Activated CD8-positive, alpha-beta memory T cell treated with anti-CD3 and anti-CD28 coated beads, Interleukin-2, amount 50 U/mL, for 24 hours (primary cell): ENCODE measurements at regions not wholly inside any gene's neighbourhood (a gene's known extent, or its start where the extent isn't known, plus 50 kb on each side); places are given as distances from the start of the nearest gene placed in this dataset.

Experiments used
- DNase-seq: peaks from one replicate; pipeline ENCODE4 v3.0.0-alpha.2; 2020; ENCODE audit errors: extremely low read depth

DNA sequence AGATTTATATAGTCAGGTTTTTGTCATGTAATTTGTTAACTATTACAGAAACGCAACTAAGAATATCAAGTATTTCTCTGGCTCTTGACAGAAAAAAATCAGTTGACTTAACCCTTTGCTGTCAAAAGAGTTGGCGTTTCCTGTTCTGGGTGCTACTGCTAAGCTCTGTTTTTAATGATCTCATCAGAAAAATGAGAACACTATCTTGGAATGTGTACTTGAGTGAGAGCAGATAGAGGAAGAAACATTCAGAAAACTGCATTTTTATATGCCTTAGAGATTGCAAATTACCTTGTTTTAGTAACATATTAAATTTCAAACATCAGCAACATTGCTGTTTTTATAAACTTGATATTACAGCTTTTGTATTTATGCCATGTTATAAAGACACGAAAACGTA, 297.9 kb downstream of the RDH14 start:
- no peak for DNase-seq

GRCh38 chr2:18253686-18254197, 306.7 kb downstream of the RDH14 start:
- no peak for DNase-seq

DNA sequence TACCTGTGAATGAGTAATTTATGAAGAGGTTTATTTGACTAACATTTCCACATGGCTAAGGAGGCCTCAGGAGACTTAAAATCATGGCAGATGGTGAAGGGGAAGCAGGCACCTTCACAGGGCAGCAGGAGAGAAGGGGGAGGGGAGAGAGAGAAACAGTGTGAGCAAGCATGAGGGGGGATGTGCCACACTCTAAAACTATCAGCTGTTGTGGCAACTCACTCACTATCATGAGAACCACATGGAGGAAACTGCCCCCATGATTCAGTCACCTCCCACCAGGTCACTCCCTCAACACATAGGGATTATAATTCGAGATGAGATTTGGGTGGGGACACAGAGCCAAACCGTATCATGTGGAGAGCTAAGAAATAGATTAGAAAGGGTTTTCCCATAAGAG, 309.0 kb downstream of the RDH14 start:
- no peak for DNase-seq

DNA sequence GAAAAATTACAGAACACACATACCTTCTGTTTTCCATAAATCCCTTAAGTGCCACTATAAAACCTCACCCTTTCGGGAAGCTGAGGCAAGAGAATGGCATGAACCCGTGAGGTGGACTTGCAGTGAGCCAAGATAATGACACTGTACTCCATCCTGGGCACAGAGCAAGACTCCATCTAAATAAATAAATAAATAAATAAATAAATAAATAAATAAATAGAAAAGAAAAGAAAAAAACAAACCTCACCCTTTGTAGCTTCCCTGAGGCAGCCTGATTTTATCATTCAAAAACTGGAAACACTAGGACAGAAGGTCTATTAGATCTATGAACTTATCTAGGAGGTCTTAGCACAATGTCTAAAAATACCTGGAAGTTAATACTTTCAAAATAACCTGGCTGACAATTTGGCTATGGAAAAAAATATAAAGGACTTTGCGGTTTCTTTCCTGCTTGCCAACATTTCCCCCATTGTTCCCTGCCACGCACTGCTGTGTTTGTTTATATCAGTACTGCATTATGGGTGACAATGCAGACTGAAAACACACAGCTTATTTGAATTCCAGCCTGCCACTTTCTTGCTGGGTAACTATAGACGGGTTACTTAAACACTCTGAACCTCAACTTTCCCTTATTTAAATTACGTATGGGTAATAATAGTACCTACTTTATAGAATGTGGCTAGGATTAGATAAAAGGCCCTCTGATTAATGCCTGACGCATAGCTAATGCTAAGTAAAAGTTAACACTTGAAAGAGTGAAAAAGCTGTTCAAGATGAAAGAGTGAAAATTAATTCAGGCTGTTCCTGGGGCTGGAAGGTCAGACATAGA, 313.0 kb downstream of the RDH14 start:
- DNase-seq = no peak

DNA sequence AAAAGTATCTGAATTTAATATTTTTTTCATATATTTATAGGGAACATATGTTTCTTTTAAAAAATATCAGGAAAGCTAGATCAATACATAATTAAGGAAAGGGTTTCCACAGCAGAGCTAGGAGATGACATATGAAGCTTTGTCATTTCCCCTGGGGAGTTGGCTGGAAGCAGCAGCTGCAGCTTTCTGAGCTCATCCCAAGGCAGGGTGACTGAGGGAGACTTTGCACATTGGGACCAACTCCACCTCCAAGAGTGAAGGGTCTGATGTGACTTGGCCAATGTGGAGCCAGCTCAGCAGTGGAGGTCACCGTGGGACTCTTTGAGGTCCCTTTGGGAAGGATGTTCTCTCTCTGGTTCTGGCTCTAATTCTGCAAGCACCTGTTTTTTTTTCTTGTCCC, 315.1 kb downstream of the RDH14 start:
- no peak for DNase-seq

- no peak for DNase-seq
These were observed 315.6 kb downstream of the RDH14 start for GRCh38 chr2:18244845-18245244.

DNA sequence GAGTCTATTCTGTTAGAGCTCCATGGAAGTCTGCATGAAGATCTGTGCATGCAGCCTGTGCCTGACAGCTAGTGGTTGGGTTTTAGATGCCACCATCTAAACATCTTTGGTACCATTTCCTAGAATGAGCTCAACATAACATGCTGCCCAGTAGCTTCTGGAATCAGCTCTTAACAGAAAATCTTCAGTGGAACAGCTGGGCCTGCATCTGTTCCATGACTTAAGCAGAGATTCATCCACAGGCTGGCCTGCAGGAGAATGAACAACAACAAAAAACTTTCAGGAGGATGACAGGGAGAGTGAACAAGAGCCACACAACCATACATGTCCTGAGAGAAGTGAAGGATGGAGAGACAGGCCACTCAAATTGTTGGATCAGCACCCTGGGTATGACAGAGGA, 316.6 kb downstream of the RDH14 start:
- no peak for DNase-seq

GRCh38 chr2:18242716-18243115, 317.7 kb downstream of the RDH14 start:
- DNase-seq = no peak

GRCh38 chr2:18238209-18238608, 322.2 kb downstream of the RDH14 start:
- DNase-seq = no peak

DNA sequence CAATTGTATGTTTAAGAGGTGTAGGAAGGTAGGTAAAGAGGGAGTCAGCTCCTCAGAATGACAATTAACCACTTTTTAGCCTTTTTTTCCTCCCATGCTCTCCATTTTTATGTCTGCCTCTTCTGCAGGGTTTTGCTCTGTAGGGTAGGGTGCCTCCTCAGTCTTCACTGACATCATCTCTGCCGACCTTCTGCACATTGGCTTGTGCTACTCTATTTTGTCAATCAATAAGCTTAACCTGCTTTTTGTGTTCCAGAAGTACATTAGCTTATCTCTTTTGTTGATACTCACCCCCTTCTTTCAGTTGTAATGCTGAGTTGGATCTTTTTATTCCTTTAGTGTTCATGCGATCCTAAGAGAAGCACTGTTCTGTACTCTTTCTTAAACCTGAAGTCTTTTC, 323.2 kb downstream of the RDH14 start:
- DNase-seq = no peak

DNA sequence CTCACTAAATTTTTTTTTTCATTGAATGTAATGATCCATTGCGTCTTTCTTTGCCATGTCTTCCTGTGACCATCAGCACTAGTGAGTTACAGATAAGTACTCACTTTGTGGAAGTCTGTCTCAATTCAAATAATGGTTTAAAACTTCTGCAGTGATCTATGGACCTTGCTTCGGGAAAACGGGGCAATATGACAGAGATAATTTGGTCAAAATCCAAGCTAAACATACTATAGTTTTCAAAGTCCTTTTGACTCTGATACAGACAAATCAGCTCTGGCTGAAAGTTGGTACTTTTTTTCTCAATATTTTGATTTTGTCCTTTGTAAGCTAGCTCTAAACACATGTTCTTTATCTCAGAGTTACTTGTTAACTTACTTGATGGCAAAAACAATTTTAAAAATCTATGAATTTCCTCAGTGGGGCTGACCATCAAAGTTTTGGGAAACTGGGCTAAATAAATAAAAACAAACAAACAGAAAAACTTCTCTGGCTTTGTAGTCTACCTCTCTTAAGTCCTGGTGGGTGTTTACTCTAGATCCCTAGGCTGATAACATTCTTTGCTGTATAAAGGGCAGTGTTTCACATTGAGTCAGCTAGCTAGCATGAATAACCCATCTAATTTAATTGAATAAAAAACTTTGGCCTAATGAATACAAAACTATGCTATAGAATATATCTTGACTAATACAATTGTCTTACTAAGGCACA, 327.6 kb downstream of the RDH14 start:
- DNase-seq = no peak

DNA sequence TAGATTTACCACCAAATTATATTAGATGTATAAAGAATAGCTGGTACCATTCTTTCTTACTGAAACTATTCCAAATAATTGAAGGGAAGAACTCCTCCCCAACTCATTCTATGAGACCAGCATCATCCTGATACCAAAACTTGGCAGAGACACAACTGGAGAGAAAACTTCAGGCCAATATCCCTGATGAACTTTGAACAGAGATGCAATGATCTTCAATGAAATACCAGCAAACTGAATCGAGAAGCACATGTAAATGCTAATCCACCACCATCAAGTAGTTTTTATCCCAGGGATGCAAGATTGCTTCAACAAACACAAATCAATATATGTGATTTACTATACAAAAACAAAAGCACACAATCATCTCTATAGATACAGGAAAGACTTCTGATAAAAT, 329.8 kb downstream of the RDH14 start:
- no peak for DNase-seq

GRCh38 chr2:18219676-18220075, 340.8 kb downstream of the RDH14 start:
- no peak for DNase-seq

DNA sequence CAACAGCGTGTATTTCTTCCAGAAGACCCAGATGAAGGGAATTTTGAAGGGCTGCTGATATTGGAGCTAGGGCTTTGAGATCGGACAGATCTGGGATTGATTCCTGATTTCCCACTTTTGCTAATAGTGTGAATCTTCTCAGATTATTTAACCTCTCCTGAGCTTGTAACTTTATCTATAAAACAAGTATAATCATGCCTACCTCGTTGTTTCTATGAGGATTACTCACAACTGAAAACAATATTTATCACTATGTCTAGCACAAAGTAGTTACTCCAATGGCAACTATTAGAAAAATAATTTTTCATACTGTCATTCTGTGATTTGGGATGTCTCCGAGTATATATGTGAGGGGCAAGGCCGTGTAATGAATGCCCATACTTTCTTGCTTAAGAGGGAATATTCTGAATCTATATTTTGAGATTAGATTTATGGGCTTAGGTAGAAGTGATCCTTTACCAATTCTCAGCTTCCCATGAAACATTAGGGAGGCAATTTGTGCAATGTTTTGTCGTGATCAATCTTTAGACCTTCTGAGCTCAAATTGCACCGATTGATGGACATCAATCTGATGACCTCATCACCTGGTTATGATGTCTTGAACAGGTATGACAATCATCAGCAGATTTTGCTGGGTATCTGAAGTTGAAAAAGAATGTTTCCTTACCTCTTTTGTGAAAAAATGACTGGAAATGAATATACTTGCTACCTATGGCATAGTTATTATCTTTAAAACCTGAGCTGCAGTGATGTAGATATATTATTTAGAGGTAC, 339.9 kb downstream of the KCNS3 start:
- no peak for DNase-seq

DNA sequence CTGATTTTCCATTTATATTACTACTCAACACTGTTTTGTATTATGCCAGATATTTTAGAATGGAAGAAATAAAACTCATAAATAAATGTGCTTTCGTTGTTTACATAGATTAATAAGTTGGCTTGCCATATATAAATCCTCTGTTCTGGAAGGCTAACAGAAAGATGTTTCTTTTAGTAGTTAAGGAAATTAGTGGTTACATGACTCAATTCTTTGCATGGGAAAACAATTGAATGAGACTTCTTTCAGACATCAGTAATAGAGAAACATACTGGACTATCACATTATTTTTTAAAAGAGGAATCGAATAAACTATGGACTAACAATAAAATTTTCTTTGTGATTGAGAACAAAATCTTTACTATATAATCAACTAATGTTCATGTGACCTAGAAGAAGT, 336.5 kb downstream of the KCNS3 start:
- no peak for DNase-seq

DNA sequence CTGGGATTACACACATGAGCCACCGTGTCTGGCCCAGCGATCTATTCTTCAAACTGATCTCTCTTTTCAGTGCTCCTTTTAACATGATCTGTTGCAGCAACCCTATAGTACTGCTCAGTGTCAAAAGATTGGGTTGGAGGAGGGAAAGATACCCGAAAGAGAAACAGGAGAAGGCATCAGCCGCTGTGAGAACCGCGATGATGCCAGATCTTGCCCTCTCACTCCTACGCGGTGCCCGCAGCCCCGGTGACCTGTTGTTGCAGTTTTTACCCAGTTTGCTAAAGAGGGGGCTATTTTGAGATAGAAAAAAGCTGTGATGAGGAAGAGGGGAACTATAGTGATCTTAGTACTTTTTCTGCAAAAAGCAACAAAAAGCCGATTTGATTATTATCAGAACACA, 335.5 kb downstream of the KCNS3 start:
- no peak for DNase-seq

DNA sequence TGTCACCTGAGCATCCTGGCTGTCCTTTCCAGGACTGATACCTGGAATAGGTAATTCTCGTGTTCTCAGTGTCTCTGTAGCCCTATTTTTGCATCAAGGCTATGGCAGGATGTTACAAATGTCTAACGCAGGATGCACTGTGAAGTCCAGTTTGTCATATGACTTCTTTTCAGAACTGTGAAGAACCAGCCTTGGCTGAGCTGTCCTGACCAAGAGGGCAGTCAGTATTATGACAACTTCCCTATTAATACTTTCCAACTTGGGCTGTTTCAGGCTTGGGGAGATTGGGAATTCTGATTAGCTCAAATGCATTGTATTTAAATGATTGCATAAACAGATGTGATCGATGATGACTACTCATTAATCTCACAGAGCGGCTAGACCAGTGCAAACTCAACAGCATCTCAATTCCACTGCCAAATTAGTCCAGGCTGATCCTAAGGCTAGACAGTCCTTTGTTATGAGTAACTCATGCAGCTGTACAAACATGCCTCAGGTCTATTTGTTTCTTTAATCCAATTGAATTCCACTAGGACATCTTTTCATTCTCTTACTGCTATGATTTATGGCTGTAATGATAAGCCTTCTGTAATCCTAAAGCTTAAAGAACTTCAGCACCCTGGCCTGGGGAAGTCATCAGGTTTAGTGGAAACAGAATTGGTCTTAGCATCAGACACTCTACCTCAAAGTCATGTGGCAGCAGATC, 331.6 kb downstream of the KCNS3 start:
- DNase-seq = no peak

DNA sequence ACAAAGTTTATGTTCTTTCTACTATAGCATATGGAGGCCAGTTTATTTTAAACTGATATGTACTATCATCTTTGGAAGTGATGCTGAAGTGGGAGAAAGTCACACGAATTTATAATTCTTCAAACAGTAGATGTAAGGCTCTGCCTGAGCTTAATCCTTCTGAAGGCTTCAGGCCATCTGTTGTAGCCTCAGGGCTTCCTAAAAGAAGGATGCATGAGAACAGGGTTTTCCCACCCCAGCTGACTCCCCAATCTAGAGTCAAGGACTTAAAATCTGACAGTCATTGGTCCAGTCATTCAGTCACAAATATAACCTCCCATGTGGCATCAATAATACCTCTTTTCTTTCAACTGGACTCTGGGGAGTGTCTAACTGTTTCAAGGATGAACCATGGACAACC, 330.5 kb downstream of the KCNS3 start:
- DNase-seq = no peak

DNA sequence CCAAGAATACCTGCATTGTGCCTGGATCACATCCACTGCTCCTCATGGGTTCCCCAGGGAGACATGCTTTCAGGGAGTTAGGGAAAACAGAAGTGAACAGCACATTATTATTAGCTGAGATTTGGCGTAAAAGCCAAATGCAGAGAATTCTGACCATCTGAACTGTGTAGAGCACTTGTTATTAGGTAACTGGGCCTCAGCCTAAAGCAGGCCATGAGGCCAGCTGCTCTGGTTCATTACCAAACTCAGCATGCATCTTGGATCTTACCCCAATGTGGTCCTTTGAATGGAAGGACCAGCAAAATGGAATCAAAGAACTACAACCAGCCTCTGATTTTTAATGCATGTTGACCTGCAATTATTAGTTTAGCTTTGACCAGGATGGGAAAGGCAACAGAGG, 322.3 kb downstream of the KCNS3 start:
- DNase-seq = no peak

DNA sequence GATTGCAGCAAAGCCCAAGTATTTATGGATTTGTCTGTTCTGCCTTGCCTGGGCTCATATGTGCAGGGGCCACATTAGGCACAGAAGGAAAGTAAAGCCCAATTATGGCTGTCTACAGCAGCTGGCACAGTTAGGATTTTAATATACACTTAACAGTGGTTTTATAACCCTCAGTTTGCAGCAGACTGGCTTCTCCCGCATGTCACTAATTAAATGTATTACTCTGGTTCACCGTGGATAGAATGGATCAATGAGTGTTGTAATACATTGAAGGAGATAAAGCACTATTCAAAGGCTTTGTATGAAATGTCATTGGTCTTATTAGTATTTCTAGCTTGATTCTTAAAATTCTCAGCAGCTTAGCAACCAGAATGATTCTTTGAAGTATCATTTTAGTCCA, 320.2 kb downstream of the KCNS3 start:
- DNase-seq = no peak

DNA sequence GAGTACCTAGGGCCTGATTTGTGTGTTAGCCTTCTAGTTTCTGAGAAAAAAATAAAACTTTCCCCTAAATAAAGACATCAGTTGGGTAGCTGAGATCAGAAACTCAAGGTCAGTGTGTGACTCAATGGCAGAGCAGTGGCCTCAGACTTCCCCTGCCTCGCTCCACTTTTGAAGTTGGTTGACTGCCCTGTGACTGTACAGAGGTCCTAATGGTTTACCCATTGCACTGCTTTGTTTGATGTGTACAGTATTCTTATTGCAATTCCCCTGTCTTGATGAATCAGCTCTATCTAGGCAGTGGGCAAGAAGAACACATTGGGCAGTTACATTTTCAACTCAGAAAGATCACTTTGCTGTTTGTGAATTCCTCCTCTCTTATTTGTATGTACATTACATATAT, 315.7 kb downstream of the KCNS3 start:
- no peak for DNase-seq
